GM23338 (cell line): ENCODE measurements at regions not wholly inside any gene's neighbourhood (a gene's known extent, or its start where the extent isn't known, plus 50 kb on each side); places are given as distances from the start of the nearest gene placed in this dataset.
A peak's percentile ranks its signal among the peaks of the same experiment; 100 is the strongest.

ENCODE experiments used
- ATAC-seq: fragments of 200-7000 bp; cut with Tn5 transposase; 3 replicates; pipeline ENCODE4 v1.9.1; 2020
- DNase-seq: peaks from one replicate; pipeline ENCODE4 v3.0.0-alpha.2; 2015; ENCODE audit warnings: low spot score
- H2AFZ ChIP-seq: fragments of 200-600 bp; sonication (generic); 2 replicates; pipeline ENCODE4 v1.8.0; 2016; ENCODE audit warnings: antibody characterized with exemption, mild to moderate bottlenecking, moderate library complexity
- H3F3A ChIP-seq: fragments of 200-600 bp; sonication (generic); replicated peaks from 2 replicates; pipeline ENCODE4 v1.8.0; 2017; ENCODE audit warnings: antibody characterized with exemption, mixed run types, low read depth
- H3K27ac ChIP-seq: fragments of 200-600 bp; sonication (generic); 2 replicates; pipeline ENCODE4 v1.6.1; 2016; ENCODE audit warnings: low read depth
- H3K27me3 ChIP-seq: fragments of 200-600 bp; sonication (generic); 2 replicates; pipeline ENCODE4 v1.8.0; 2016; ENCODE audit warnings: mild to moderate bottlenecking, mixed run types, moderate library complexity; ENCODE audit not compliant: insufficient read depth
- H3K36me3 ChIP-seq: fragments of 200-600 bp; sonication (generic); 2 replicates; pipeline ENCODE4 v1.8.0; 2016; ENCODE audit warnings: mild to moderate bottlenecking; ENCODE audit not compliant: insufficient read depth
- H3K4me1 ChIP-seq: fragments of 200-600 bp; sonication (generic); 2 replicates; pipeline ENCODE4 v1.8.0; 2016; ENCODE audit warnings: mild to moderate bottlenecking, moderate library complexity; ENCODE audit not compliant: insufficient read depth
- H3K4me2 ChIP-seq: fragments of 200-600 bp; sonication (generic); 2 replicates; pipeline ENCODE4 v1.7.1; 2017; ENCODE audit warnings: mixed run types
- H3K4me3 ChIP-seq: fragments of 200-600 bp; sonication (generic); 2 replicates; pipeline ENCODE4 v1.6.1; 2016; ENCODE audit warnings: mixed run types
- H3K79me2 ChIP-seq: fragments of 200-600 bp; sonication (generic); replicated peaks from 2 replicates; pipeline ENCODE4 v1.8.0; 2017; ENCODE audit warnings: mild to moderate bottlenecking; ENCODE audit not compliant: insufficient read depth
- H3K9me2 ChIP-seq: fragments of 200-600 bp; sonication (generic); 2 replicates; pipeline ENCODE4 v1.8.0; 2017; ENCODE audit not compliant: insufficient read depth
- H4K20me1 ChIP-seq: fragments of 200-600 bp; sonication (generic); replicated peaks from 2 replicates; pipeline ENCODE4 v1.8.0; 2017; ENCODE audit warnings: mild to moderate bottlenecking; ENCODE audit not compliant: insufficient read depth
- H3K27ac Mint-ChIP-seq: 2 replicates; pipeline ENCODE4 v1.8.0; 2020; ENCODE audit warnings: inconsistent platforms, mild to moderate bottlenecking, moderate library complexity, mixed read lengths
- H3K27me3 Mint-ChIP-seq: 3 replicates; pipeline ENCODE4 v1.8.0; 2022; ENCODE audit warnings: low read depth, mild to moderate bottlenecking, moderate library complexity, mixed read lengths, inconsistent platforms; ENCODE audit not compliant: insufficient read depth, poor library complexity
- H3K36me3 Mint-ChIP-seq: 3 replicates; pipeline ENCODE4 v1.8.0; 2021; ENCODE audit warnings: low read depth, mild to moderate bottlenecking, inconsistent platforms, moderate library complexity, mixed read lengths
- H3K4me1 Mint-ChIP-seq: 3 replicates; pipeline ENCODE4 v1.8.0; 2020; ENCODE audit warnings: mild to moderate bottlenecking, inconsistent platforms, mixed read lengths
- H3K4me3 Mint-ChIP-seq: 3 replicates; pipeline ENCODE4 v1.8.0; 2021; ENCODE audit warnings: moderate library complexity, mild to moderate bottlenecking, inconsistent platforms, mixed read lengths
- H3K9me3 Mint-ChIP-seq: 3 replicates; pipeline ENCODE4 v1.8.0; 2020; ENCODE audit warnings: moderate library complexity, mild to moderate bottlenecking, inconsistent platforms, mixed read lengths
- CTCF ChIP-seq, 2 experiments: fragments of 200-600 bp in 1 of 2; sonication (generic) in 1 of 2; conservative IDR thresholded peaks; 2 replicates each; pipeline versions ENCODE4 v1.5.1 to v1.6.1; 2016 to 2017; ENCODE audit warnings: antibody characterized with exemption in 2 of 2, low read depth in 2 of 2, mild to moderate bottlenecking in 2 of 2, moderate library complexity in 1 of 2
- ETS1 ChIP-seq: IDR thresholded peaks from 2 replicates; pipeline ENCODE4 v1.6.1; 2016; ENCODE audit warnings: antibody characterized with exemption
- JUNB ChIP-seq: IDR thresholded peaks from one replicate; pipeline ENCODE4 v1.6.1; 2016; ENCODE audit warnings: antibody characterized with exemption; ENCODE audit not compliant: unreplicated experiment
- NANOG ChIP-seq: IDR thresholded peaks from 2 replicates; pipeline ENCODE4 v1.6.1; 2016; ENCODE audit warnings: antibody characterized with exemption, borderline replicate concordance
- REST ChIP-seq: IDR thresholded peaks from one replicate; pipeline ENCODE4 v1.6.1; 2018; ENCODE audit warnings: antibody characterized with exemption; ENCODE audit not compliant: unreplicated experiment
- ZNF114 ChIP-seq: fragments of 250-450 bp; sonication (Bioruptor Pico); IDR thresholded peaks from 2 replicates; pipeline ENCODE4 v1.5.0; 2020; ENCODE audit warnings: mild to moderate bottlenecking, moderate library complexity

- H3K27ac Mint-ChIP-seq: no peak overlapping the region
- H3K36me3 Mint-ChIP-seq: no peaks in the 10 kb centered on the region
Measured at GRCh38 chr10:9228771-9229170, 1174.3 kb downstream of the GATA3 start.

GRCh38 chr10:9229702-9230244 is 1175.3 kb downstream of the GATA3 start:
- H3K4me3 ChIP-seq: no peak overlapping the region
- Mint-ChIP-seq H3K27ac (no peak overlapping the region), H3K9me3 (no peaks in the 10 kb centered on the region), H3K4me3 (no peak overlapping the region), H3K36me3 (no peaks in the 10 kb centered on the region), H3K4me1 (peaks cover 7% of the 10 kb centered on the region; the same call in 2 of the 3 replicates), H3K27me3 (no peaks in the 10 kb centered on the region)
- H4K20me1 ChIP-seq: no peaks in the 10 kb centered on the region
- no peaks in the 10 kb centered on the region for H3K4me1 ChIP-seq
- no peaks in the 10 kb centered on the region for H3K27me3 ChIP-seq
- H2AFZ ChIP-seq: peak overlapping the region; percentile 69; the same call in 1 of the 2 replicates
- DNase-seq (no peak), ATAC-seq (no peak)
- TF ChIP-seq NANOG: no peak
- no peak overlapping the region for H3K27ac ChIP-seq
- no peaks in the 10 kb centered on the region for H3K36me3 ChIP-seq
- peaks cover 4% of the 10 kb centered on the region; the same call in 1 of the 2 replicates for H3K9me2 ChIP-seq
- no peaks in the 10 kb centered on the region for H3K79me2 ChIP-seq
- H3F3A ChIP-seq: no peaks in the 10 kb centered on the region
- H3K4me2 ChIP-seq: no peak overlapping the region

More at GRCh38 chr10:9228771-9229170, 1174.3 kb downstream of the GATA3 start:
- Mint-ChIP-seq H3K9me3 (no peaks in the 10 kb centered on the region), H3K4me1 (peaks cover 7% of the 10 kb centered on the region; the same call in 2 of the 3 replicates), H3K27me3 (no peaks in the 10 kb centered on the region), H3K4me3 (no peak overlapping the region)
- Histone ChIP-seq H3K36me3 (no peaks in the 10 kb centered on the region), H3F3A (no peaks in the 10 kb centered on the region), H2AFZ (no peak overlapping the region), H3K4me1 (no peaks in the 10 kb centered on the region), H3K4me2 (no peak overlapping the region), H3K4me3 (no peak overlapping the region), H3K79me2 (no peaks in the 10 kb centered on the region), H3K27ac (no peak overlapping the region), H3K27me3 (no peaks in the 10 kb centered on the region), H3K9me2 (peaks cover 4% of the 10 kb centered on the region; the same call in 1 of the 2 replicates), H4K20me1 (no peaks in the 10 kb centered on the region)
- ATAC-seq: no peak
- DNase-seq: no peak
- no peak for TF ChIP-seq REST

- ATAC-seq (no peak), DNase-seq (no peak)
- no peaks in the 10 kb centered on the region for H3K36me3 Mint-ChIP-seq
- no peaks in the 10 kb centered on the region for H3K27me3 ChIP-seq
- no peaks in the 10 kb centered on the region for H3K9me3 Mint-ChIP-seq
- peaks cover 4% of the 10 kb centered on the region; the same call in 1 of the 2 replicates for H3K9me2 ChIP-seq
- no peak overlapping the region for H3K4me3 Mint-ChIP-seq
- H2AFZ ChIP-seq: no peak overlapping the region
- no peaks in the 10 kb centered on the region for H3K36me3 ChIP-seq
- no peaks in the 10 kb centered on the region for H3K4me1 ChIP-seq
- H3K27ac ChIP-seq: no peak overlapping the region
- H3F3A ChIP-seq: no peaks in the 10 kb centered on the region
- peaks cover 5% of the 10 kb centered on the region; the same call in 2 of the 3 replicates for H3K4me1 Mint-ChIP-seq
- no peaks in the 10 kb centered on the region for H4K20me1 ChIP-seq
- no peaks in the 10 kb centered on the region for H3K27me3 Mint-ChIP-seq
- H3K4me3 ChIP-seq: no peak overlapping the region
- no peak overlapping the region for H3K27ac Mint-ChIP-seq
- H3K4me2 ChIP-seq: no peak overlapping the region
- H3K79me2 ChIP-seq: no peaks in the 10 kb centered on the region
- no peak for TF ChIP-seq ETS1
- no peak for TF ChIP-seq ZNF114 (CRISPR knock-in tag)
- no peak for TF ChIP-seq CTCF (conservative IDR thresholded peaks at IDR 0.05; ENCODE audit: low read depth in 2 of 2)
- TF ChIP-seq JUNB: no peak
- TF ChIP-seq NANOG: no peak
Measured at GRCh38 chr10:9230625-9231024, 1176.1 kb downstream of the GATA3 start.
